ENCODE measurements at regions not wholly inside any gene's neighbourhood (a gene's known extent, or its start where the extent isn't known, plus 50 kb on each side); places are given as distances from the start of the nearest gene placed in this dataset.

DNA sequence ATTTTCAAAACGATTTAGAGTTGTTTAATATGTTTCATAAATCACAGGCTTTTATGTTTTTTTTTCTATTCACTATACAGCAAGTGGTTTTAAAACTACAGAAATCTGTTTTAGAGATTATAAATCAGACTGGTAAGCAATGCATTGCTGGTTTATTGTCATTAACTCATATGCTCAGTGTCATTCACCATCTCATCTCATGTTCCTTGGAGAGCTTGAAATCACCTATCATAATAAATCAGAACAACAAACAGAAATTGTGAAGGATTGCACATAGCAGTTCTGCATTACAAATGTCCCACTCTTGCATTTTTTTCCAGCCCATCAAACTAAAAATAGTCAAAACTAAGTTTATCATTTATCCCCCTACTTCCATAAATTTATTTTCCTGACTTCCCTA is 470.8 kb downstream of the FSCB start:
- TF ChIP-seq, protein P1, sequence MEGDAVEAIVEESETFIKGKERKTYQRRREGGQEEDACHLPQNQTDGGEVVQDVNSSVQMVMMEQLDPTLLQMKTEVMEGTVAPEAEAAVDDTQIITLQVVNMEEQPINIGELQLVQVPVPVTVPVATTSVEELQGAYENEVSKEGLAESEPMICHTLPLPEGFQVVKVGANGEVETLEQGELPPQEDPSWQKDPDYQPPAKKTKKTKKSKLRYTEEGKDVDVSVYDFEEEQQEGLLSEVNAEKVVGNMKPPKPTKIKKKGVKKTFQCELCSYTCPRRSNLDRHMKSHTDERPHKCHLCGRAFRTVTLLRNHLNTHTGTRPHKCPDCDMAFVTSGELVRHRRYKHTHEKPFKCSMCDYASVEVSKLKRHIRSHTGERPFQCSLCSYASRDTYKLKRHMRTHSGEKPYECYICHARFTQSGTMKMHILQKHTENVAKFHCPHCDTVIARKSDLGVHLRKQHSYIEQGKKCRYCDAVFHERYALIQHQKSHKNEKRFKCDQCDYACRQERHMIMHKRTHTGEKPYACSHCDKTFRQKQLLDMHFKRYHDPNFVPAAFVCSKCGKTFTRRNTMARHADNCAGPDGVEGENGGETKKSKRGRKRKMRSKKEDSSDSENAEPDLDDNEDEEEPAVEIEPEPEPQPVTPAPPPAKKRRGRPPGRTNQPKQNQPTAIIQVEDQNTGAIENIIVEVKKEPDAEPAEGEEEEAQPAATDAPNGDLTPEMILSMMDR (IDR thresholded peaks at IDR 0.05): no peak
- no peak for TF ChIP-seq POLR2A (IDR thresholded peaks at IDR 0.05)

All from lower leg skin (tissue), 3 donors.